ENCODE measurements at regions not wholly inside any gene's neighbourhood (a gene's known extent, or its start where the extent isn't known, plus 50 kb on each side); places are given as distances from the start of the nearest gene placed in this dataset.

GRCh38 chr9:26657958-26658357 is 234.6 kb downstream of the CAAP1 start:
- Histone ChIP-seq H3K27me3 (ENCODE audit: low read depth) (peaks cover 11% of the 10 kb centered on the region), H3K36me3 (no peaks in the 10 kb centered on the region), H3K9me3 (replicated peaks) (no peaks in the 10 kb centered on the region), H3K4me3 (no peak overlapping the region), H3K27ac (replicated peaks) (no peak overlapping the region), H3K4me1 (no peaks in the 10 kb centered on the region)
- no peak for TF ChIP-seq CTCF (IDR thresholded peaks at IDR 0.05; ENCODE audit: borderline replicate concordance)
- DNase-seq = no peak
- intact Hi-C loops (cut with micrococcal nuclease) = no loop called here

- Histone ChIP-seq H3K27ac (replicated peaks) (no peak overlapping the region), H3K4me1 (no peaks in the 10 kb centered on the region), H3K9me3 (replicated peaks) (no peaks in the 10 kb centered on the region), H3K4me3 (no peak overlapping the region), H3K36me3 (no peaks in the 10 kb centered on the region), H3K27me3 (ENCODE audit: low read depth) (peaks cover 11% of the 10 kb centered on the region)
- intact Hi-C loops (cut with micrococcal nuclease) = no loop called here
- no peak for TF ChIP-seq CTCF (IDR thresholded peaks at IDR 0.05; ENCODE audit: borderline replicate concordance)
- DNase-seq = no peak
These were observed 236.4 kb downstream of the CAAP1 start for GRCh38 chr9:26656003-26656870.

- Histone ChIP-seq H3K27me3 (ENCODE audit: low read depth) (peaks cover 11% of the 10 kb centered on the region), H3K9me3 (replicated peaks) (no peaks in the 10 kb centered on the region), H3K4me3 (no peak overlapping the region), H3K27ac (replicated peaks) (no peak overlapping the region), H3K36me3 (no peaks in the 10 kb centered on the region), H3K4me1 (no peaks in the 10 kb centered on the region)
- intact Hi-C loops (cut with micrococcal nuclease) = no loop called here
- no peak for DNase-seq
- no peak for TF ChIP-seq CTCF (IDR thresholded peaks at IDR 0.05; ENCODE audit: borderline replicate concordance)
These were observed 237.4 kb downstream of the CAAP1 start for GRCh38 chr9:26655166-26655565.

- intact Hi-C loops (cut with micrococcal nuclease) = no loop called here
- H3K4me3 ChIP-seq = no peak overlapping the region
- no peak for DNase-seq
- H3K27me3 ChIP-seq (ENCODE audit: low read depth) = no peaks in the 10 kb centered on the region
- no peak overlapping the region for H3K27ac ChIP-seq (replicated peaks)
- no peaks in the 10 kb centered on the region for H3K4me1 ChIP-seq
- no peaks in the 10 kb centered on the region for H3K9me3 ChIP-seq (replicated peaks)
- no peaks in the 10 kb centered on the region for H3K36me3 ChIP-seq
- TF ChIP-seq CTCF (IDR thresholded peaks at IDR 0.05; ENCODE audit: borderline replicate concordance) = no peak
These were observed 242.3 kb downstream of the CAAP1 start for GRCh38 chr9:26650325-26650724.

- intact Hi-C loops (cut with micrococcal nuclease) = no loop called here
- no peaks in the 10 kb centered on the region for H3K36me3 ChIP-seq
- H3K27ac ChIP-seq (replicated peaks) = no peak overlapping the region
- no peaks in the 10 kb centered on the region for H3K4me1 ChIP-seq
- TF ChIP-seq CTCF (IDR thresholded peaks at IDR 0.05; ENCODE audit: borderline replicate concordance) = no peak
- H3K9me3 ChIP-seq (replicated peaks) = no peaks in the 10 kb centered on the region
- DNase-seq = no peak
- H3K27me3 ChIP-seq (ENCODE audit: low read depth) = no peaks in the 10 kb centered on the region
- no peak overlapping the region for H3K4me3 ChIP-seq
These were observed 248.8 kb downstream of the CAAP1 start for GRCh38 chr9:26643826-26644225.
